ENCODE measurements at regions not wholly inside any gene's neighbourhood (a gene's known extent, or its start where the extent isn't known, plus 50 kb on each side); places are given as distances from the start of the nearest gene placed in this dataset.

GRCh38 chr1:55750628-55750995, 535.4 kb upstream of the USP24 start:
- TF ChIP-seq, protein P1, sequence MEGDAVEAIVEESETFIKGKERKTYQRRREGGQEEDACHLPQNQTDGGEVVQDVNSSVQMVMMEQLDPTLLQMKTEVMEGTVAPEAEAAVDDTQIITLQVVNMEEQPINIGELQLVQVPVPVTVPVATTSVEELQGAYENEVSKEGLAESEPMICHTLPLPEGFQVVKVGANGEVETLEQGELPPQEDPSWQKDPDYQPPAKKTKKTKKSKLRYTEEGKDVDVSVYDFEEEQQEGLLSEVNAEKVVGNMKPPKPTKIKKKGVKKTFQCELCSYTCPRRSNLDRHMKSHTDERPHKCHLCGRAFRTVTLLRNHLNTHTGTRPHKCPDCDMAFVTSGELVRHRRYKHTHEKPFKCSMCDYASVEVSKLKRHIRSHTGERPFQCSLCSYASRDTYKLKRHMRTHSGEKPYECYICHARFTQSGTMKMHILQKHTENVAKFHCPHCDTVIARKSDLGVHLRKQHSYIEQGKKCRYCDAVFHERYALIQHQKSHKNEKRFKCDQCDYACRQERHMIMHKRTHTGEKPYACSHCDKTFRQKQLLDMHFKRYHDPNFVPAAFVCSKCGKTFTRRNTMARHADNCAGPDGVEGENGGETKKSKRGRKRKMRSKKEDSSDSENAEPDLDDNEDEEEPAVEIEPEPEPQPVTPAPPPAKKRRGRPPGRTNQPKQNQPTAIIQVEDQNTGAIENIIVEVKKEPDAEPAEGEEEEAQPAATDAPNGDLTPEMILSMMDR (IDR thresholded peaks at IDR 0.05; ENCODE audit: extremely low read depth, missing control alignments), result no peak
- no peak for DNase-seq (ENCODE audit: low spot score)

- DNase-seq (ENCODE audit: low spot score), result no peak
- TF ChIP-seq, protein P1 (IDR thresholded peaks at IDR 0.05; ENCODE audit: extremely low read depth, missing control alignments), result no peak
Observed at GRCh38 chr1:55749975-55750627, 534.9 kb upstream of the USP24 start.

DNA sequence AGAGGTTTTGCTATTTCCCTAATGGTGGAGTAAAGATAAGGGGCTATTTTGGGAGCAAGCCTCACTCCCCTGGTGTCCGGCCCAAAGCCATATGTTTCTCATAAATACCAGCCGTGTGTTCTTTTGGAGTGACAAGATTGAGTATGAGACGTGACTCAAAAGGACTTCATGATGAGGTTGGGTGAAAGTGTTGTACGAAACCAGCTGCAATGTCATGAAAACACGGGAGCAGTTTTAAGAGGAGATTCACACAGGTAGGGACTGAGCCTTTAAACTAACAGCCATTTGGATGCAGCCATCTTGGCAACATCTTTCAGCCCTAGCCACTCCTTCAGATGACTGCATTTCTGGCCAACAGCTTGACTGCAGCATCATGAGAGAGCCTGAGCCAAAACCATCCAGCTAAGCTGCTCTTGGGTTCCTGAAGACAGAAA, 532.3 kb upstream of the USP24 start:
- DNase-seq (ENCODE audit: low spot score), result no peak
- TF ChIP-seq, protein P1 (IDR thresholded peaks at IDR 0.05; ENCODE audit: extremely low read depth, missing control alignments), result no peak

DNA sequence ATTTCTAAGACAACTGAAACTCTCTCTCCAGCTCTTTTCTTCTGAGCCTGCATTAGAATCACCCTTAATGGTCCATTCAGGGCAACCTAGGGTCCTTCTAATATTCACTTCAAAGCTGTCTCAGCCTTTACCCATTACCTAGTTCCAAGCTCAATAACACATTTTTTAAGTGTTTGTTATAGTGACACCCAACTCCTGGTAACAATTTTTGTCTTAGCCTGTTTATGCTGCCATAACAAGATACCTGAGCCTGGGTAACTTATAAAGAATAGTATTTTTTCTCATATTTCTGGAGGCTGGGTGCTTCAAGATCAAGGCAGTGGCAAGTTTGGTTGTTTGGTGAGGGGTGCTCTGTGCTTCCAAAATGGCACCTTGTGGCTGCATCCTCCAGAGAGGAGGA, 531.5 kb upstream of the USP24 start:
- TF ChIP-seq, protein P1 (IDR thresholded peaks at IDR 0.05; ENCODE audit: extremely low read depth, missing control alignments), result no peak
- no peak for DNase-seq (ENCODE audit: low spot score)

DNA sequence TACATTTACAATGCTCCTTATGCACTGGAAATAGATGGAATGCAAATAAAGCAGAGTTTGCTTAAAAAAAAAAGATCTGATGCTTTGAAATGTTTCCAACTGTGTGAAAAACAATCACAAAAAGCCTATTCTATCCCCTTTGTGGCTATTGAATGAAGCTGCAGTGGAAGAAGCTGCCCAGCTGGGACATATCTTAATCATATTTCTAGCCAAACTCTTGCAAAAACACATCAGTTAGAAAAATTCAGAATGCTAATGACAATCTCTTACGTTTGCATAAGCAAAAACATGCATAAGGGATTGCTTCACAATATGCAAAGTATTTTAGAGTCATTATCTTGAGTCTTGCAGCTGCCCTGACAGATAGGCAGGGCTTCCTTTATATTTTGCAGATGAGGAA, 526.4 kb upstream of the USP24 start:
- no peak for DNase-seq (ENCODE audit: low spot score)
- TF ChIP-seq, protein P1 (IDR thresholded peaks at IDR 0.05; ENCODE audit: extremely low read depth, missing control alignments), result no peak

GRCh38 chr1:55735106-55735505, 519.9 kb upstream of the USP24 start:
- TF ChIP-seq, protein P1 (IDR thresholded peaks at IDR 0.05; ENCODE audit: extremely low read depth, missing control alignments), result no peak
- no peak for DNase-seq (ENCODE audit: low spot score)

DNA sequence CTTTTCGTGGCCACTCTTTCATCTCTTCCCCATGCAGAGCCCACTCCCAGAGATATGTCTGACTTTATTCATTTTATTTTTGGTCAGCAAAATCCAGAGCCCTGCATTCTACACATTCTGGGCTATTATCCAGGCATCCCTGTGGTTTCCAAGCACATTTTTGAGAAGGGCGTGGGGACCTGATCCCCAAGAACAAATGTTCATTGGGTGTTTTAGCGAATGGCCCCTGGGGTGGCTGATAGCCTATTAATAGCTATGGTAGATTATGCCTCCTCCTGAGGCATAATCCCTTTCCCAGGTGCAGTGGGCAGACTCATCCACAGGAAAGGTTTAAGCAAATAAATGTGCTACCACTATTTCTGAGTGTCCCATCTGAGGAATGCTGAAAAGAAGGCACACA, 511.8 kb upstream of the USP24 start:
- DNase-seq (ENCODE audit: low spot score), result no peak
- TF ChIP-seq, protein P1 (IDR thresholded peaks at IDR 0.05; ENCODE audit: extremely low read depth, missing control alignments), result no peak

Measured in GM20000 (cell line).